MM.1S (cell line): ENCODE measurements at regions not wholly inside any gene's neighbourhood (a gene's known extent, or its start where the extent isn't known, plus 50 kb on each side); places are given as distances from the start of the nearest gene placed in this dataset.

ENCODE experiments used
- DNase-seq: peaks from one replicate; pipeline ENCODE4 v3.0.0-alpha.2; 2015
- H2AFZ ChIP-seq: fragments of 300-600 bp; sonication (generic); 2 replicates; pipeline ENCODE4 v1.6.0; 2016; ENCODE audit warnings: antibody characterized with exemption, low read length
- H3F3A ChIP-seq: fragments of 300-600 bp; sonication (generic); 2 replicates; pipeline ENCODE4 v1.6.1; 2016; ENCODE audit warnings: mild to moderate bottlenecking, antibody characterized with exemption, low read length, moderate library complexity, mixed read lengths; ENCODE audit not compliant: insufficient read depth
- H3K27ac ChIP-seq: fragments of 300-600 bp; sonication (generic); 2 replicates; pipeline ENCODE4 v1.5.1; 2016; ENCODE audit warnings: mild to moderate bottlenecking, low read length
- H3K27me3 ChIP-seq: fragments of 300-600 bp; sonication (generic); replicated peaks from 2 replicates; pipeline ENCODE4 v1.6.0; 2016; ENCODE audit warnings: low read length; ENCODE audit not compliant: insufficient read depth
- H3K36me3 ChIP-seq: fragments of 300-600 bp; sonication (generic); replicated peaks from 2 replicates; pipeline ENCODE4 v1.6.1; 2016; ENCODE audit warnings: mild to moderate bottlenecking, low read length, mixed read lengths; ENCODE audit not compliant: insufficient read depth
- H3K4me1 ChIP-seq: fragments of 300-600 bp; sonication (generic); 2 replicates; pipeline ENCODE4 v1.6.1; 2016; ENCODE audit warnings: low read length, mixed read lengths
- H3K4me2 ChIP-seq: fragments of 300-600 bp; sonication (generic); 2 replicates; pipeline ENCODE4 v1.6.0; 2016; ENCODE audit warnings: low read depth, low read length
- H3K4me3 ChIP-seq: fragments of 300-600 bp; sonication (generic); 2 replicates; pipeline ENCODE4 v1.5.1; 2016; ENCODE audit warnings: low read length, mixed read lengths
- H3K79me2 ChIP-seq: fragments of 300-600 bp; sonication (generic); 2 replicates; pipeline ENCODE4 v1.6.1; 2016; ENCODE audit warnings: mixed run types, low read length, mixed read lengths
- H3K9ac ChIP-seq: fragments of 300-600 bp; sonication (generic); 2 replicates; pipeline ENCODE4 v1.6.1; 2016; ENCODE audit warnings: low read length, mixed read lengths
- H3K9me2 ChIP-seq: fragments of 300-600 bp; sonication (generic); replicated peaks from 2 replicates; pipeline ENCODE4 v1.6.1; 2016; ENCODE audit warnings: mild to moderate bottlenecking, low read length, mixed read lengths; ENCODE audit not compliant: insufficient read depth
- H3K9me3 ChIP-seq: fragments of 300-600 bp; sonication (generic); replicated peaks from 2 replicates; pipeline ENCODE4 v1.6.1; 2016; ENCODE audit warnings: mild to moderate bottlenecking, low read length, mixed read lengths; ENCODE audit not compliant: insufficient read depth
- H4K20me1 ChIP-seq: fragments of 300-600 bp; sonication (generic); 2 replicates; pipeline ENCODE4 v1.6.1; 2016; ENCODE audit warnings: mild to moderate bottlenecking, low read length, moderate library complexity, mixed read lengths; ENCODE audit not compliant: insufficient read depth
- EZH2 ChIP-seq: fragments of 300-600 bp; sonication (generic); optimal IDR thresholded peaks from 2 replicates; pipeline ENCODE3; 2017; ENCODE audit warnings: low read depth, mild to moderate bottlenecking, antibody characterized with exemption, low read length, mixed read lengths
- EZH2phosphoT487 ChIP-seq: fragments of 300-600 bp; sonication (generic); IDR thresholded peaks from 2 replicates; pipeline ENCODE4 v1.6.1; 2018; ENCODE audit warnings: antibody characterized with exemption, low read length
- TF ChIP-seq, protein P1 (sequence below): fragments of 300-600 bp; sonication (generic); IDR thresholded peaks from 2 replicates; pipeline ENCODE4 v1.5.1; 2016; ENCODE audit warnings: antibody characterized with exemption, low read length, mixed read lengths

DNA sequence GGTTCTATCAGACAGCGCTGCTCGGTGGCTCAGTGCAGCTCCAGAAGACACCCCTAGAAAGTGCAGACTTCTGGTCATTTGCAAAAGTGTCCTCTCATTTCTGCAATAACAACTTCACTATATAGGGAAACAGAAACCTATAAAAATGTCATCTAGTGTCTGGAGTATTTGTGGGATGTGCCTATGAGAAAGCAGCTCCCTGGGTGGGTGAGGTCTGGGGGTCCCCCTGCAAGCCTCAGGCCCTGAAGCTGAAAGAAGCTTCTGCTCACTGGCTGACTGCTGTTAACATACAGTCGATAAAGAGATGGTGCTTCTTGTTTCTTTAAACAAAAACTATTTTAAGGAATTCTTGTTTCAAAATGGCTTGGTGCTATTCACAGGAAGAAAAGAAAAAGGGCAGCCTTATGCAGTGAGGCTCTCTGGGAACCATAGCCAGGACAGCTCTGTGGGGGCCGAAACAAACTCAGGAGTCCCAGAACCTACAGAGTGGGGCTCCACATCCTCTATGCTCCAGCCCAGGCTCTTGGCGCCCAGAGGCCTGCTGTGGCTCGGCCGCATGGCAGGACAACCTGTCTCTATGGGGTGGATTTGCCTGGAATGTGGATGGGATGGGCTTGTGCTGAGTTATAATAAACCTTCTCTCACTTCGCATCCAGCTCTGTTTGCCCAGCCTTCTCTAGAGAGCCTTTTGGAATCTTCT, 109.7 kb downstream of the BANF2 start:
- Histone ChIP-seq H3K27ac (no peak overlapping the region), H3F3A (no peaks in the 10 kb centered on the region), H3K4me3 (no peak overlapping the region), H3K79me2 (no peaks in the 10 kb centered on the region), H2AFZ (no peak overlapping the region), H3K9me3 (no peaks in the 10 kb centered on the region), H3K9ac (no peak overlapping the region), H4K20me1 (no peaks in the 10 kb centered on the region), H3K9me2 (no peaks in the 10 kb centered on the region), H3K4me2 (no peak overlapping the region), H3K4me1 (no peaks in the 10 kb centered on the region), H3K27me3 (no peaks in the 10 kb centered on the region), H3K36me3 (no peaks in the 10 kb centered on the region)
- TF ChIP-seq, protein P1, sequence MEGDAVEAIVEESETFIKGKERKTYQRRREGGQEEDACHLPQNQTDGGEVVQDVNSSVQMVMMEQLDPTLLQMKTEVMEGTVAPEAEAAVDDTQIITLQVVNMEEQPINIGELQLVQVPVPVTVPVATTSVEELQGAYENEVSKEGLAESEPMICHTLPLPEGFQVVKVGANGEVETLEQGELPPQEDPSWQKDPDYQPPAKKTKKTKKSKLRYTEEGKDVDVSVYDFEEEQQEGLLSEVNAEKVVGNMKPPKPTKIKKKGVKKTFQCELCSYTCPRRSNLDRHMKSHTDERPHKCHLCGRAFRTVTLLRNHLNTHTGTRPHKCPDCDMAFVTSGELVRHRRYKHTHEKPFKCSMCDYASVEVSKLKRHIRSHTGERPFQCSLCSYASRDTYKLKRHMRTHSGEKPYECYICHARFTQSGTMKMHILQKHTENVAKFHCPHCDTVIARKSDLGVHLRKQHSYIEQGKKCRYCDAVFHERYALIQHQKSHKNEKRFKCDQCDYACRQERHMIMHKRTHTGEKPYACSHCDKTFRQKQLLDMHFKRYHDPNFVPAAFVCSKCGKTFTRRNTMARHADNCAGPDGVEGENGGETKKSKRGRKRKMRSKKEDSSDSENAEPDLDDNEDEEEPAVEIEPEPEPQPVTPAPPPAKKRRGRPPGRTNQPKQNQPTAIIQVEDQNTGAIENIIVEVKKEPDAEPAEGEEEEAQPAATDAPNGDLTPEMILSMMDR, result no peak
- TF ChIP-seq EZH2phosphoT487 (no peak), EZH2 (no peak)
- DNase-seq, result no peak

DNA sequence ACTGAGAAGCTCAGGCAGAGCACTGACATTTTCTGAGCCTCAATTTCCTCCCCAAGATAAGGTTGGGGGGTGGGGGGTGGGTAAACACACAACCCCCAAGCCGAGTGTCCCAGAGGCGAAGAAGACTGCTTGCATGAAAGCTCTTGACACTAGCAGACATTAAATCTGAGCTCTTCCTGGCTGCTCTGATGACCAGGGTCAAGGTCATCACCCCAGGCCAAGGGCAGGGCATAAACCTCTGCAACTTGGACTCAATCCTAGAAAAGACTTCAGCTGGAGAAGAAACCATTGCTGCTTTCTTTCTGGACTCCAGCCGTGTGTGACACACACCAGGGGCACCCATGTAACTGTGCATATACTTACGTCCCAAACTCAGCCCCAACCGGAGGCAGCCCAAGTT, 109.0 kb downstream of the BANF2 start:
- no peak overlapping the region for H3K9ac ChIP-seq
- H3K4me2 ChIP-seq, result no peak overlapping the region
- no peaks in the 10 kb centered on the region for H3K4me1 ChIP-seq
- H3K4me3 ChIP-seq, result no peak overlapping the region
- no peaks in the 10 kb centered on the region for H3K9me2 ChIP-seq
- no peaks in the 10 kb centered on the region for H3K36me3 ChIP-seq
- no peak overlapping the region for H2AFZ ChIP-seq
- no peaks in the 10 kb centered on the region for H3K9me3 ChIP-seq
- no peaks in the 10 kb centered on the region for H3K79me2 ChIP-seq
- H4K20me1 ChIP-seq, result no peaks in the 10 kb centered on the region
- no peaks in the 10 kb centered on the region for H3F3A ChIP-seq
- H3K27me3 ChIP-seq, result no peaks in the 10 kb centered on the region
- TF ChIP-seq EZH2 (no peak), EZH2phosphoT487 (no peak)
- TF ChIP-seq, protein P1, result no peak
- no peak for DNase-seq
- no peak overlapping the region for H3K27ac ChIP-seq

DNA sequence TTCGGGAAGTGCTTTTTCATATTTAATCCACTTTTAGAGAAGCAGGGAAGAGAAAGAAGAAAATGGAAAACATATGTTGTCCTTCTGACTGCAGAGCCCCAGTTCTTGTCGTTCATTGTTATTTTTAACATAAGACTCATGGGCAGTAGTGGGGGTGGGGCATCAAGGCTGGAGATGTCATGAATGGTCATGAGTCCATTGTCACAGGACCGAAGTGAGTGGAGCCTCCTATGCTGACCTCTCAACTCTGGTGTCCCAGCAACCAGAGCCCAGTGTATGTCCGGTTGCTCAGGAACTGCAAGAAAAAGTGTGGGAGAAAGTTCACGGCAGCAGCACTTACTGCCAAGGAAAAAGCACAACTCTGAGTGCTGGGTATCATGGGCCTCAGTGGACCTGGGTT, 108.6 kb downstream of the BANF2 start:
- H3K9me2 ChIP-seq, result no peaks in the 10 kb centered on the region
- H3K4me3 ChIP-seq, result no peak overlapping the region
- H3K79me2 ChIP-seq, result no peaks in the 10 kb centered on the region
- no peak for DNase-seq
- no peaks in the 10 kb centered on the region for H3K36me3 ChIP-seq
- no peak for TF ChIP-seq EZH2phosphoT487
- TF ChIP-seq, protein P1, result no peak
- TF ChIP-seq EZH2, result no peak
- H4K20me1 ChIP-seq, result no peaks in the 10 kb centered on the region
- no peak overlapping the region for H3K27ac ChIP-seq
- no peaks in the 10 kb centered on the region for H3K4me1 ChIP-seq
- H3K9me3 ChIP-seq, result no peaks in the 10 kb centered on the region
- H3K27me3 ChIP-seq, result no peaks in the 10 kb centered on the region
- no peak overlapping the region for H2AFZ ChIP-seq
- H3F3A ChIP-seq, result no peaks in the 10 kb centered on the region
- no peak overlapping the region for H3K4me2 ChIP-seq
- no peak overlapping the region for H3K9ac ChIP-seq
